HT1080 (cell line): ENCODE measurements at regions not wholly inside any gene's neighbourhood (a gene's known extent, or its start where the extent isn't known, plus 50 kb on each side); places are given as distances from the start of the nearest gene placed in this dataset.

Experiments
- DNase-seq: peaks from one replicate; pipeline ENCODE4 v3.0.0-alpha.2; 2015; ENCODE audit warnings: low read depth

- DNase-seq = no peak
These were observed 166.7 kb upstream of the KCNIP4 start for GRCh38 chr4:22115262-22115661.

DNA sequence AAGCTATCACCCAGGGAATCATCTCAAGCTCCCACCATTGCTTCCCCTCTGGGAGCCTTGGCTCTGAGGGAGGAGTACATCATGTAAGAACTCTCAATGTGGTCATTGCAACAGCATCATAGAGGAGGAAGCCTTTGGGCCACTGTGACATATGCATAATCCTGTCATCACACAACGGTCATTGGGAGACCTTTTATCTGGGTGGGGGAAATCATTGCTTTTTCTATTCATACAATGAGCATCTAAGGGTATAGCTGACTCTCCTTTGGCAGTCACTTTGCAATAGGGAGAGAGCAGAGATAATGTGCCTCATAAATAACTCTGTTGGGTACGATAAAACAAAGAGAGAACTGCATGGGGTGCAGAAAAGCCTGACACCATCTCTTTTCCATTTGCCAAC lies 155.2 kb upstream of the KCNIP4 start:
- DNase-seq = no peak

DNA sequence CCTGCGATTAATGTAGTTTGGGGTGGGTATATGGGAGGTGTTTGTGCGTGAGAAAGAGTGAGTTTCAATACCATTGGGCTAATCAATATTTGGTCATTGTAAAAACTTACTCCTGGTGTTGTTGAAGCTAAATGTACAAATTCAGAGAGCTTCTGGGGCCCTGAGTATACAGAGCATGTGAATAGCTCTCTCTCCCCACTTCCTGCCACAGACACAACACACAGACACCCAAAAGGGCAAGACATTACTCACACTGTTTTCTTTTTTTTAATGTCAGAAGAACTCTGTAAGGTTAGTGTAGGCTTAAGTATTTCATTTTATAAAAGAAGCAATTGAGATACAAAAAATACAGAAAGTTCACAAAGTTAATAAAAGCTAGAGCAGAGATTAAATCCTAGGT lies 151.3 kb upstream of the KCNIP4 start:
- peak; percentile 76 for DNase-seq

- no peak for DNase-seq
These were observed 149.0 kb upstream of the KCNIP4 start for GRCh38 chr4:22097596-22097995.

DNA sequence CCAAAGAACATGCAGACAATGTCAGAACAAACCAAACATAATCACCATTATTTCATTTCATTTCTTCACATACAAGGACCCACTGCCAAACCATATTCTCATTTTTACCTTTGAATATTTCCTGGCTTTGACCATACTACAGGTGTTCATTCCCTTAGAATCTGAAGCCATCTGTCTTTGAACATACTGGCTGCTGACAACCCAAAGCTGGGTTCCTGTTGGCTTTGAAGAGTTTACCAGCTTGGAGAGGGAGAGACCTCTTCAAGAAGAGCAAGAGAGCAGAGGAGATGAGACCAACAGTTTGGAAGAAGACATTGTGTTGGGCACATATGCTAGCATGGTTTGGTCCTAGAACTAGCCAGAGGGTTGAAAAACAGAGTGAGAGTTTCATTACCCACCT lies 145.6 kb upstream of the KCNIP4 start:
- no peak for DNase-seq

- DNase-seq = no peak
These were observed 144.6 kb upstream of the KCNIP4 start for GRCh38 chr4:22093126-22093525.

- DNase-seq = no peak
These were observed 143.3 kb upstream of the KCNIP4 start for GRCh38 chr4:22091906-22092305.

- no peak for DNase-seq
These were observed 142.8 kb upstream of the KCNIP4 start for GRCh38 chr4:22091352-22091717.

DNA sequence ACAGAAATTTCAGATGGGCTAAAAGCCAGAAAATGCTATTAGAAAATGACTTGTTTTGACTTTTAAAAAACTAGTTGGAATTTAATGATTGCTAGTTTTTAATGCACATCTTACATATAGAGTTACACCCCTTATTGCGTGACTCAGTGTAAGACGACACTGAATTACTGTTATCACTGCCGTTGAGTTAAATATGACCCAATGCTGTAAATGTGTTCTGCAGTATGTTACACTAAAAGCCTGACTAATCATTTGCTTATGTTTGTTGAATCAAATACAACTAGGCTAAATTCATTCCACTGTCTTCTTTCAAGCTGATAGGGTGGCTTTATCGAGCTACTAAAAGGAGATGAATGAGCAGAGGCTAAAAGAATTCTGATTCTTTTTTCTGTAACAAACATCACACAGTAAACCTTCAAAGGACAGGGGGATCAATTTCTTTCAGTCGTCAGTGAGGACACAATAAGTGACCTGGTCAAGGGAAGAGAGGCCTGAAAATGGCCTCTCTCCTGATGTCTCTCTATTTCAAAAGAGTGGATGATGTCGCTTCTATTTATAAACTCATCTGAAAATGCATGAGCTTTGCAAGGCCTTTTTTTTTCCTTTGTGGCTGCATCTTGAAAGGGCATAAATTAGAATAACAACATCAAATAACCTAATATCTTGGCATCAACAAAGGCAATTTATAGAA lies 142.2 kb upstream of the KCNIP4 start:
- peak; percentile 9 for DNase-seq

DNA sequence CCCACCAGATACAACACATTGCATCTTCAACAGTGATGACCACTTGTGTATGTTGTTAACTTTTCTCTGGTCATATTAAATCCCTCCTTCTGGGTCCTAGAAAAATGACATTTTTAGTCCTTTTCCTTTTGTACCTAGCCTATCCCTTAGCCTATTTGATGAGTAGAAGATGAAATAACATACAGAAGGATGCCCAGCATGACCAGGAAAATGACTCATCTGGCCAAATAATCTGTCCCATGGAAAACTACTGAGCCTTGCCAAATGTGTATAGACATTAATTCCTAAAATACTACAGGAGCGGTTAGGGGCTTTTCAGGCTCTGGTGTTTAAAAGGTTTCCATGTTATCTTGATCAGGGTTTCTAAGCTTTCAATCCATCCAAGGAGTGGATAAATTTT lies 129.0 kb upstream of the KCNIP4 start:
- peak; percentile 52 for DNase-seq

GRCh38 chr4:22072726-22073125 lies 124.2 kb upstream of the KCNIP4 start:
- DNase-seq = no peak

- no peak for DNase-seq
These were observed 123.7 kb upstream of the KCNIP4 start for GRCh38 chr4:22072240-22072639.

DNA sequence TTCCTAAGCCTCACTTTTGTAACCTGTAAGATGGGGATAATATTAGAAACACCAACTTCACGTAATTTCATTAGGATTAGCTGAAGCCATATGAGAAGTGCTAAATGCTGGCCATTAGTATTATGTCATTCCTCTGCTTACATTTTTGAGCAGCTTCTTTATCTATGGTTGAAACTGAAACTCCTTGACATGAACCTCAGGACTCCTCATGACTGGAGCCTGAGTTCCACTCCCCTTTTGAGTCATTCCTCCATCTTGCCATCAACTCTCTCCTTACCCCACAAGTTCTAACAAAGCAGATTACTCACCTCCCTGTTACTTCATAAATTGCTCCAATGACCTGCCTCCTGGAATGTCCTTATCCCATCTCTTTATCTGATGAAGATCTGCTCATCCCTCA lies 123.2 kb upstream of the KCNIP4 start:
- DNase-seq = peak; percentile 60

GRCh38 chr4:22070256-22070655 lies 121.7 kb upstream of the KCNIP4 start:
- no peak for DNase-seq

DNA sequence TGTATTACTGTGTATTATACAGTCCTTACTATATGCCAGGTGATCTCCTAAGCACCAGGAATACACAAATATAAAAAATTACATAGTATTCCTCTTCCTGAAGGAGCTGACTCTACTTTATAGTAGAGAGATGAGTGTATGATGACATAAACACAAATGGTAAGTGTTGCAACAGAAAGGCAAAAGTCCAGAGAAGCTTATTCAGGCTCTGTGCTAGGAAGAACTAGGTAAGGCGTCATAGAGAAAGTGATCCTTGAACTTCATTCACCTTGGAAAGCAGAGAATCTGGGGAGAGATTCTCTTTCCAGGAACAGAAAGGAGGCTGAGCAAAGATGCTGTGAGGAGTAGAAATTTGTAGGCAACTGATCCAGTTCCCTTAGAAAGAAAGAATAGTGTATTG lies 115.0 kb upstream of the KCNIP4 start:
- DNase-seq = no peak

- no peak for DNase-seq
These were observed 114.1 kb upstream of the KCNIP4 start for GRCh38 chr4:22062676-22063075.

DNA sequence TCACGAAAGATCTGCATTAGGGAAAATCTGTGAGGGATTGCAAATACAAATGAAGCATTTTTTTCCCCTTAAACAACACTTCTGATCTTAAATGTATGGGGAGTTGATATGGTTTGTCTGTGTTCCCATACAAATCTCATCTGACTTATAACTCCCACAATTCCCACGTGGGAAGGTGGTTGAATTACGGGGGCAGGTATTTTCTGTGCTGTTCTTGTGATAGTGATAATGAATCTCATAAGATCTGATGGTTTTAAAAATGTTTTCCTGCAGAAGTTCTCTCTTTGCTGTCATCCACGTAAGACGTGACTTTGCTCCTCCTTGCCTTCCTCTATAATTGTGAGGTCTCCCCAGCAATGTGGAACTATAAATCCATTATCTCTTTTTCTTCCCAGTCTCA lies 107.4 kb upstream of the KCNIP4 start:
- no peak for DNase-seq

- no peak for DNase-seq
These were observed 103.5 kb upstream of the KCNIP4 start for GRCh38 chr4:22052076-22052475.

DNA sequence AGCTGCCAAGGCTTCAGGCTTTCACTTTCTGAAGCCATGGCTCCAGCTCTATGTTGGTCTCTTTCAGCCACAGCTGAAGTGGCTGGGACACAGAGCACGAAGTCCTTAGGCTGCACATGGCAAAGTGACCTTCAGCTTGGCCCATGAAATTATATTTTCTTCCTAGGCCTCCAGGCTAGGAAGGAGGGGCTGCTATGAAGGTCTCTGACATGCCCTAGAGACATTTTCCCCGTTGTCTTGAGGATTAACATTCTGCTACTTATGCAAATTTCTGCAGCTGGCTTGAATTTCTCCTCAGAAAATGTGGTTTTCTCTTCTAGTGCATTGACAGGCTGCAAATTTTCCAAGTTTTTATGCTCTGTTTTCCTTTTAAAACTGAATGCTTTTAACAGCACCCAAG lies 99.8 kb upstream of the KCNIP4 start:
- DNase-seq = no peak

GRCh38 chr4:22047793-22048192 lies 99.2 kb upstream of the KCNIP4 start:
- no peak for DNase-seq

GRCh38 chr4:22045051-22045630 lies 96.6 kb upstream of the KCNIP4 start:
- DNase-seq = no peak

GRCh38 chr4:22031423-22031822 lies 82.9 kb upstream of the KCNIP4 start:
- no peak for DNase-seq

GRCh38 chr4:22030881-22031280 lies 82.3 kb upstream of the KCNIP4 start:
- DNase-seq = no peak

DNA sequence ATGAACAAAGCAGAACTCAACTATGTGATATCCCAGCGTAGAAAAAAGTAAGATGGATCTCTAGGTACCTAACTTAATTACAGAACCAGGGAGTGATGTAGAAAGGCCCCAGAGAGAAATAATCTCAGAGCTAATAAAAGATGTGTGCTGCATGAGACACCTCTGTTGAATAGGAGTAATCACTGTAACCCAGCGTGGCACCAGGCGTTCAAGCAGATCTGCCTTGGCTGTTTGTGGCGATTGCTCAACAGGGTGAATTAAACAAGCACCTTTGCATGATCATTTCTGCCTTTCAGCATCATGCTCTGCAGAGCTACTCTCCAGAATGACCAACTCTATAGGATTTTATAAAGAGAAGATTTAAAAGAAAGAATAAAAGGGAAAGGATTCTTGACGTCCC lies 81.7 kb upstream of the KCNIP4 start:
- no peak for DNase-seq
